ENCODE measurements at regions not wholly inside any gene's neighbourhood (a gene's known extent, or its start where the extent isn't known, plus 50 kb on each side); places are given as distances from the start of the nearest gene placed in this dataset.

DNA sequence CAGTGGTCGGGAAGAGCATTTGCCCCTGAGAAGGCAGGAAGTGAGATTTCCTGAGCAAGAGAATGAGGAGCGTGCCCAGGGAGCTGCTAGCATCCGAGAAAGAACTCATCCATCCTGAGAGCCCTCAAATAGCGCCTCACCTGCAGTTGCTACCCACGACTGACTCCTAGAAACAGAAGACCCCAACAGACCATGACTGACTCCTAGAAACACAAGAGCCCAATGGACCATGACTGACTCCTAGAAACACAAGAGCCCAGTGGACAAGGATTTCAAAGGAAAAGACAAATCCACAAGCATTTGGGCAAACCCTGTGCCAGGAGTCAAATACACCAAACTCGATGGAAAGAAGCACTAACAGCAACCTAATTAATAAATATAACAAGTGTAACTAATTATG is 575.2 kb upstream of the FRG1 start:
- Mint-ChIP-seq H3K36me3 (ENCODE audit: low read depth) (no peaks in the 10 kb centered on the region), H3K27ac (no peak overlapping the region), H3K9me3 (peaks cover 11% of the 10 kb centered on the region), H3K4me1 (ENCODE audit: low read depth) (no peaks in the 10 kb centered on the region), H3K27me3 (no peaks in the 10 kb centered on the region), H3K4me3 (no peak overlapping the region)

DNA sequence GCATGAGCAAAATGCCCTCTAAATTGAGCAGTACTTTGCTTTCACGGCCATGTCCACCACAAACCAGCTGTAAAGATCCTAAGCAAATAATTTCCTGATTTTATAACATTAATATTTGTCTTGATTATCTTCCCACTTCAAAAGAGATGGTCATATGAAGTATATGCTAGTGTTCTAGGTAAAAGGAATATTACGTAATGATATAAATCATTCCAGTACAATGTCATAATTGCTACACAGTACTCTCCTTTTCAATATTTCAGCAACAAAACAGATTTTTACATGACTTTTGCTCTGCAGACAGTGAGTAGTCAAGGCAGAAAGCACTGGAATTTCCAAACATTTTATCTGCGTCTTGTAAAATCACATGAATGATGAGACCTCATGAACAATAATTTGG is 572.8 kb upstream of the FRG1 start:
- H3K27ac Mint-ChIP-seq, result no peak overlapping the region
- H3K27me3 Mint-ChIP-seq, result no peaks in the 10 kb centered on the region
- no peak overlapping the region for H3K4me3 Mint-ChIP-seq
- H3K36me3 Mint-ChIP-seq (ENCODE audit: low read depth), result no peaks in the 10 kb centered on the region
- no peaks in the 10 kb centered on the region for H3K4me1 Mint-ChIP-seq (ENCODE audit: low read depth)
- H3K9me3 Mint-ChIP-seq, result peaks cover 10% of the 10 kb centered on the region

DNA sequence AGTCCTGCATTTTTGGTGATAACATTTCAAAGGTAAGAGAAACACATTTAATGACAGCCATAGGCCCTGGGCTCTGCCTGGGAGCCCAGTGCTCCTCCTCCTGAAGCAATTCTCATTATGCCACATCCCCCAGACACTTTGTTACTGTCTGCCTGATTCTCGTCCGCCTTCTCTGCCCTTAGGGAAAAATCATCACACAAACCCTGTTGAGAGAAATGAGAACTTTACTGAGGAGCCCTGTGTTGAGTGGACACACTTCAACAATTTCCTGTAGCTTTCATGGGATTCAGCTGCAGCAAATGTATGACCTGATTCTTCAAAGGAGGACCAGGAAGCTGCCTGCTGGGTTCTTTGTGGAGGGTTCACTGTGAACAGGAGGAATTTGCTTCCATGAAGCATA is 566.5 kb upstream of the FRG1 start:
- H3K27me3 Mint-ChIP-seq, result no peaks in the 10 kb centered on the region
- peaks cover 14% of the 10 kb centered on the region for H3K9me3 Mint-ChIP-seq
- H3K27ac Mint-ChIP-seq, result no peak overlapping the region
- H3K4me1 Mint-ChIP-seq (ENCODE audit: low read depth), result no peaks in the 10 kb centered on the region
- H3K36me3 Mint-ChIP-seq (ENCODE audit: low read depth), result no peaks in the 10 kb centered on the region
- no peak overlapping the region for H3K4me3 Mint-ChIP-seq

DNA sequence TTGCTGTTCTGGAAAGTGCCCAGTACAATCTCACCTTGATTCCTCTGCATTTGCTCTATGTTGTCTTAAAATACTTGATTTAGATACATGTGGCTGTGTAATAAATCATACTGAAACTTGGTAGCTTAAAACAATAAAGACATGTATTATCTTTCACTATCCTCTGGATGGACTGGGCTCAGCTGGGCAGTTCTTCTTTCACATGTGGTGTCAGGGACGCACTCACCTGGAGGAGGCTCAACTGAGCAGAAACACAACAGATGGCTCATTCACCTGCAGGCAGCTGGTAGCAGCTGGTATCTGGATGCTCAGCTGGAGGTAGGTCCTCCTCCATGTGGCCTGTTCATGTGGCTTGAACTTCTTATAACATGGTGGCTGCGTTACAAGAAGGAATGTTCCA is 563.8 kb upstream of the FRG1 start:
- no peaks in the 10 kb centered on the region for H3K36me3 Mint-ChIP-seq (ENCODE audit: low read depth)

DNA sequence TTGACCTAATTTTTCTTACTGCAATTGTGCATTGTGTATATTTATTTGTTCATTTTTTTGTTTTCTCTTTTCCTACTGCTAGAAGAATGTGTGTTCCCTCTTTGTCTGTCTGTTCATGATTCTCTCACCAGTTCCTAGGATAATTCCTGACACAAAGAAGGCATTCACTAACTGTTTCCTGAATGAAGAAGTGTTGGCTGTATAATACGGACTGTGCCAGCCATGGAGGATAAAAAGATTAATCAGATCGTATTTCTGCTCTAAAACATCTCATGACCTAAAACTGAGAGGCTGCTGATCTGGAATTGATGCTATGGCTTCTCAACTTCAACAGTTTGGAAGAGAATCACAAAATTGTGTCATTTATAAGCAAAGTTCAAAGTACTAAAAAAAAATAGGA is 563.1 kb upstream of the FRG1 start:
- H3K9me3 Mint-ChIP-seq, result peaks cover 9% of the 10 kb centered on the region
- no peak overlapping the region for H3K4me3 Mint-ChIP-seq
- H3K27ac Mint-ChIP-seq, result no peak overlapping the region
- H3K27me3 Mint-ChIP-seq, result no peaks in the 10 kb centered on the region
- no peaks in the 10 kb centered on the region for H3K4me1 Mint-ChIP-seq (ENCODE audit: low read depth)
- no peaks in the 10 kb centered on the region for H3K36me3 Mint-ChIP-seq (ENCODE audit: low read depth)

More for the DNA sequence above, 563.8 kb upstream of the FRG1 start:
- Mint-ChIP-seq H3K27me3 (no peaks in the 10 kb centered on the region), H3K27ac (no peak overlapping the region), H3K4me3 (no peak overlapping the region), H3K9me3 (peaks cover 9% of the 10 kb centered on the region), H3K4me1 (ENCODE audit: low read depth) (no peaks in the 10 kb centered on the region)

DNA sequence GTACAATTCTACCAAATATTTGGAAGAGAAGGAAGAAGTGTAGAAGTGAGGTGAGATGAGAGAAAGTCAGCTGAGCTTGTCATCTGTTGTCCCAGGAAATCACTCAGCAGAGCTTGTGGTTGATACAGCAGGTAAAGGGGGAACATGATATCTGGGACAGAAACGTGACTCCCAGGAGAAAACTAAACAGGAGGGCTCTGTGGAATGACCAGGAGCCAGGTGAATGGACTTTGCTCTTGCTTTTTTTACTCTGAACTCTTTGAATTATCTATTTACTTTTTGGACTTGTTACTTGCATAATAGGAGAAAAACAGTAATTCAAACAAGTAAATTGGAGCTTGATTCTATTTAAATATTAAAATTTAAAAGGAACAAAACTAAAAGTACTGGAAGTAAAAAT is 555.6 kb upstream of the FRG1 start:
- no peaks in the 10 kb centered on the region for H3K4me1 Mint-ChIP-seq (ENCODE audit: low read depth)
- H3K27ac Mint-ChIP-seq, result no peak overlapping the region
- H3K27me3 Mint-ChIP-seq, result no peaks in the 10 kb centered on the region
- no peaks in the 10 kb centered on the region for H3K36me3 Mint-ChIP-seq (ENCODE audit: low read depth)
- H3K4me3 Mint-ChIP-seq, result no peak overlapping the region
- peaks cover 13% of the 10 kb centered on the region for H3K9me3 Mint-ChIP-seq

DNA sequence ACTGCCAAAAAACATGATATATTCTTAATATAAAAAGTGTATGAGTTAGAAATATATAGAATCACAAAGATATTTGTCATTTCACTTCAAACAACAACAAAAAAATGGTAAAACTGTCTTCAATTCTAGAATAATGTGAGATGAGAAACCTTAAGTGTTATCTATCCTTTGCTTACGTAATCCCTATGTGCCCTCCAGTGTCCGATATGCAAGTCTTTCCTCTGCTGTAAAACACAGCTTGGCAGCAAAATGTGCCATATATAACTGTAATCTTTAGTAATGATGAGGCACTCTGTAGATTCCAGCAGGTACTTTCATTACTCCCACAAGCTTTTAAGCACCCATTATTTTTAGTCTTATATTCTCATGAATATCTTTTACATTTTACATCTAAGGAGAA is 555.1 kb upstream of the FRG1 start:
- Mint-ChIP-seq H3K4me3 (no peak overlapping the region), H3K36me3 (ENCODE audit: low read depth) (no peaks in the 10 kb centered on the region), H3K4me1 (ENCODE audit: low read depth) (no peaks in the 10 kb centered on the region), H3K27ac (no peak overlapping the region), H3K27me3 (no peaks in the 10 kb centered on the region), H3K9me3 (peaks cover 13% of the 10 kb centered on the region)

DNA sequence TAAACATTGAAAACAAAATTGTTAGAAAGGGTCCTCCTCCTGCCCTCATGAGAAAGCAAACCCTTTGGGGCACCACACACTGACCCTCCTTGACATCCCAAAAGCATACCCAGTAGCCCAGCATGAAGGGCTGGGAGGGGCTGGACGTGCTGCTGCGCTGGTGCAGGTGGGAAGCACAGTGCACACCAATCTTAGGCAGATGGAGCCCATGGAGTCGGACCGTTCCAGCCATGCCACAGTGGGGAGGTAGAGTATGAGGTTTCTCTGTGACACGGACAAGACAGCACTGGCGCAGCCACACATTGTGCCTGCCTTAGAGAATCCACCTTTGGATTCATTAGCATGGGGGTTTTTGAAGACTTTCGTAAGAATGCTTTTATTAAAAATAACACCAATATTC is 544.2 kb upstream of the FRG1 start:
- Mint-ChIP-seq H3K27ac (no peak overlapping the region), H3K4me1 (ENCODE audit: low read depth) (no peaks in the 10 kb centered on the region), H3K4me3 (no peak overlapping the region), H3K27me3 (no peaks in the 10 kb centered on the region), H3K36me3 (ENCODE audit: low read depth) (no peaks in the 10 kb centered on the region), H3K9me3 (peaks cover 16% of the 10 kb centered on the region)

DNA sequence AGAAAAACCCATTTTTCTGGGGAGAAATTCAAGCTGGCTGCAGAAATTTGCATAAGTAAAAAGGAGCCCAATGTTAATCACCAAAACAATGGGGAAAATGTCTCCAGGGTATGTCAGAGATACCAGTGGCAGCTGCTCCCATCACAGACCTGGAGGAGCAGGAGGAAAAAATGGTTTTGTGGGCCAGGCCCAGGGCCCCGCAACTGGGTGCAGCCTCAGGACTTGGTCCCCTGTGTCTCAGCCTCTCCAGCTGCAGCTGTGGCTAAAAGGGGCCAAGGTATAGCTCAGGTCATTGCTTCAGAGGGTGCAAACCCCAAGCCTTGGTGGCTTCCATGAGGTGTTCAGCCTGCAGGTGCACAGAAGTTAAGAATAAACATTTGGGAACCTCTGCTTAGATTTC is 536.4 kb upstream of the FRG1 start:
- Mint-ChIP-seq H3K27ac (no peak overlapping the region), H3K9me3 (peaks cover 18% of the 10 kb centered on the region), H3K4me3 (no peak overlapping the region), H3K27me3 (no peaks in the 10 kb centered on the region), H3K4me1 (ENCODE audit: low read depth) (no peaks in the 10 kb centered on the region), H3K36me3 (ENCODE audit: low read depth) (no peaks in the 10 kb centered on the region)

DNA sequence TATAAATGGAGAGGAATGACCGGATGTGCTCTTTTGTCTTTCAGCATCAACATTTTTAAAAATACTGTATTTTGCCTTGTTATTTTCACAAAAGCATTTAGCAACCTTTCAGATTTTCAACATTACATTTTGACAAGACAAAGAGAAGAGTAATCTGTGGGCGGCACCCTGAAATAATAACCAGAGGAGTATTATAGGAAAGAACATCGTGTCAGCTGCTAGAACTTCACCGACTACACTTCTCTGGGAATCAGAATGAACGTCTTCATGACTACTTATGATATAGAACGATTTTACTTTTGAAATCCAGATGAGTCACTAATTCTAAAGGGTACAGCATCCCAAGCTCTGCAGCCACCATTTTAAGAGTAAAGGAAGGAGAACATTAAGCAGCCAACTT is 531.5 kb upstream of the FRG1 start:
- Mint-ChIP-seq H3K9me3 (peaks cover 17% of the 10 kb centered on the region), H3K4me1 (ENCODE audit: low read depth) (no peaks in the 10 kb centered on the region), H3K27me3 (no peaks in the 10 kb centered on the region), H3K36me3 (ENCODE audit: low read depth) (no peaks in the 10 kb centered on the region), H3K4me3 (no peak overlapping the region), H3K27ac (no peak overlapping the region)

DNA sequence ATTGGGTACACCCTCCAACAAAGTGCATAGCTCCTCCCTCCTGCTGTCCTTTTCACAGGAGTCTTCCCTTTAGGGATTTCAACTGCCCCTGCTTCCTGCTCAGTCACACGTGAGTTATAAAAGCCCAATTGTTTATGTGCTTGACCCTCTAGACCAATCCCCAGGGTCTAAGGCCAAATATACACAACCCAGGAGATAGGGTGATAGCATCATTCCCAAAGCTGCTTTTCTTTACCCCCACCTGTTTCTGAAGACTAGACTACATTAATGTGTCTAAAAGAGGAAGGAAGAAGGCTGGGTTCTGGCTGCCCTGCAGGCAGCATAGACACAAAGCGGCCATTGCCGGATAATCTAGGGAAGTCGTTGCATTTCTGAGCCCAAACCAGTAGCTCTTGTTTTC is 526.7 kb upstream of the FRG1 start:
- Mint-ChIP-seq H3K4me1 (ENCODE audit: low read depth) (no peaks in the 10 kb centered on the region), H3K9me3 (peaks cover 12% of the 10 kb centered on the region), H3K27ac (no peak overlapping the region), H3K4me3 (no peak overlapping the region), H3K36me3 (ENCODE audit: low read depth) (no peaks in the 10 kb centered on the region), H3K27me3 (no peaks in the 10 kb centered on the region)

DNA sequence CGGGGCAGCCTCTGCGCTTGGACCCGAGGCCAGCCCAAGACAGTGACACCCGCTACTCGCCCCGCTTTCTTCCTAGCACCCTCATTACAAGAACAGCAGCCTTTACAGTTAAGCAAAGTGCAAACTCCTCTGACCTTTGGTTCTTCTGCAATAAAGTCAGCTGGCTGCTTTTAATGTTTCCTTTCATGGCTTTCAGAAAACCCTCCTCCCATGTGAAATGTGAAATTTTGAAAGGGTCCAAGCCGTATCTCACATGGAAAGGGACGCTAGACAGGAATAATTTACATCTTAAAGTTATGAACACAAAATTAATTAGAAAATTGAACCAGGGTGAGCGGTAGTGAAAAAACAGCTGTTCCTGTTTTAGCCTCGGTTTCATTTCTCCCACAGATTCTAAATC is 520.1 kb upstream of the FRG1 start:
- Mint-ChIP-seq H3K27me3 (no peaks in the 10 kb centered on the region), H3K4me3 (no peak overlapping the region), H3K4me1 (ENCODE audit: low read depth) (no peaks in the 10 kb centered on the region), H3K27ac (no peak overlapping the region), H3K9me3 (peaks cover 13% of the 10 kb centered on the region), H3K36me3 (ENCODE audit: low read depth) (no peaks in the 10 kb centered on the region)

DNA sequence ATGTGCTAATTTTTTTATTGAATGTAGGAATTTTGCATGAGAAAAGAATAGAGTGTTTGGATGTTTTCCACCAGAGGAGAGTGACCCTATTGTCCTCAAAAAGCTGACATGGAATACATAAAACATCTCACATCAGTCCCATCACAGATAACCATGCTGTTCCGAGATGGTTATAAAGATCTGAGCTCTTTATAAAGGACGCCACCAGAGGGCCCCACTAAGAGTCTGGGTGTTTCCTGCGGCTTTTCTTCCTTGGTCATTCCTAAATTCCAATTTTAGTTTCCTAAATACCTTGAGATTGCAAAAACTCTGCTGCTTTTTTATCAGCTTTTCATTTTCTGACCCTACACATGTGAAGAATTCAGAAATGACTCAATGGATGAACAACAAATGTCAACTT is 504.5 kb upstream of the FRG1 start:
- H3K27me3 Mint-ChIP-seq, result no peaks in the 10 kb centered on the region
- peaks cover 20% of the 10 kb centered on the region for H3K9me3 Mint-ChIP-seq
- H3K27ac Mint-ChIP-seq, result no peak overlapping the region
- H3K4me3 Mint-ChIP-seq, result no peak overlapping the region
- H3K36me3 Mint-ChIP-seq (ENCODE audit: low read depth), result no peaks in the 10 kb centered on the region
- no peaks in the 10 kb centered on the region for H3K4me1 Mint-ChIP-seq (ENCODE audit: low read depth)

DNA sequence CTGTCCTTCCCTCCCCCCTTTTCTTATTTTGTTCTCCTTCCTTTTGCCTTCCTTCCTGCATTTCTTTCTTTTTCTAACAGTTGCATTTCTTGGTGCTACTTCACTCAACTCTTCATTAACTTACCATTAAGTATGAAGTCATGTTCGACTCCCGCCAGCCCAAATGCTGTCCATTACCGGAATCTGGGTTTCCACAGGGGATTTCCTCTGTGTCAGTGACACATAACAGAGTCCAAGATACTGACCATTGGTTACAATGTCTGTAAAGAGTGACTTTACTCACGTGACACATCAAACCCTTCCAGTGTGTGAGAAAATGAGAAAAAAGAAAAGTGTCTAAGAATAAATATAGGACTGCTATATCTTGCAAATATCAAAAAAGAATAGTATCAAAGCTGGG is 500.0 kb upstream of the FRG1 start:
- Mint-ChIP-seq H3K27me3 (no peaks in the 10 kb centered on the region), H3K27ac (no peak overlapping the region), H3K4me1 (ENCODE audit: low read depth) (no peaks in the 10 kb centered on the region), H3K36me3 (ENCODE audit: low read depth) (no peaks in the 10 kb centered on the region), H3K9me3 (peaks cover 10% of the 10 kb centered on the region), H3K4me3 (no peak overlapping the region)

DNA sequence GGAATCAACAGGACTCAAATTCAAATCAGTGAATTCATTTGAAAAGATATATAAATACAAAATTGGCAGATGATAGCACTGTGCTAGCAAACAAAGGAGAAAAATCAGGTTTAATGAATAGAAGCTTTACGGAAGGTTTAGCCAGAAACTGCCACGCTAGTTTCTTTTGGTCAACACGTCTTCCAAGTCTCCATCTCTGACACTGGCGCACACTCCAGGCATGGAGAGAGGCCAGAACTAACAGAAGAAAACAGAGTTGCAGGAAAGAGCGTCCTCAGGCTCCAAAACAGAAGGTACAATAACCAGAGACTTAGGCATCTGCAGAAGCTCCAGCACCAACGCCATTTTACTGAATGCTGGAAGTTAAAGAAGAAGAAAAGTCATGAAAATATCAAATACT is 497.3 kb upstream of the FRG1 start:
- Mint-ChIP-seq H3K27ac (no peak overlapping the region), H3K9me3 (no peaks in the 10 kb centered on the region), H3K4me3 (no peak overlapping the region), H3K36me3 (ENCODE audit: low read depth) (no peaks in the 10 kb centered on the region), H3K27me3 (no peaks in the 10 kb centered on the region), H3K4me1 (ENCODE audit: low read depth) (no peaks in the 10 kb centered on the region)

DNA sequence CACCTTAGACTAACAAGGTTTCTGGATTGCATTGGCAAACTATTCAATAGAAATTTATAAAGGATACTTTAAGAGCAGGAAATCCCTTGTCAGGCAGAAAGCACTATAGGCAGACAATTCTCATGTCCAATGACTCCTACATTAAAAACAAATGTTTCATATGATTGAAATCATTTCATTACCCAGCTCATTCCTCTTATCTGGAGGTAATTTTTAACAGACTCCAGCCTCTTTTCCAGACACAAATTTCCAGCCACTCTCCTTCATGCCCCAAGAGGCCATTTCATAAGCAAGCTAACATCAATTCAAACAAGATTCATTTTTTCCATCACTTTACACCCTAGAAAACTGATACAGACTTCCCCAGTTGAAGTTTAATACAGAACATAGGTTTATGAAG is 495.1 kb upstream of the FRG1 start:
- Mint-ChIP-seq H3K4me1 (ENCODE audit: low read depth) (no peaks in the 10 kb centered on the region), H3K27me3 (no peaks in the 10 kb centered on the region), H3K9me3 (peaks cover 16% of the 10 kb centered on the region), H3K27ac (no peak overlapping the region), H3K4me3 (no peak overlapping the region), H3K36me3 (ENCODE audit: low read depth) (no peaks in the 10 kb centered on the region)

DNA sequence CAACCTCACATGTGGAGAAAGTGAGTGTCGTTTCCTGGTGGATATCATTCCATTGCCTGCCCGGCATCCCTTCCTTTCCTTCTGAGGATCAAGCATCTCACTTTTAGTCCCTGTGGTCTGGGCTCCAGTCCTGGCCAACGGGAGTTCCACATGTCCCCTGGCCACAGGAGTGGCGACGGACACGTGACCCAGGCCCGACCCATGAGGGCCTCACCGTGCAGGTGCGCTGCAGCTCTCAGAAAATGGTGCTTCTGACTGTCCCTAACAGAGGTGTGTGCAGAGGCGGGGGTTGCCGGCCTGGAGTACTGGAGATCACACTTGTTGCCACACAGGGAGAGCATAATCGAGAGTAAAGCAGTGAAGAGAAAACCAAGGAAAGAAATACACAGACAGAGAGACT is 476.9 kb upstream of the FRG1 start:
- no peak overlapping the region for H3K27ac Mint-ChIP-seq
- H3K4me1 Mint-ChIP-seq (ENCODE audit: low read depth), result no peaks in the 10 kb centered on the region
- H3K9me3 Mint-ChIP-seq, result peaks cover 15% of the 10 kb centered on the region
- no peaks in the 10 kb centered on the region for H3K36me3 Mint-ChIP-seq (ENCODE audit: low read depth)
- no peak overlapping the region for H3K4me3 Mint-ChIP-seq
- no peaks in the 10 kb centered on the region for H3K27me3 Mint-ChIP-seq
